Right lobe of liver (tissue), 4 donors: ENCODE measurements at regions not wholly inside any gene's neighbourhood (a gene's known extent, or its start where the extent isn't known, plus 50 kb on each side); places are given as distances from the start of the nearest gene placed in this dataset.

Experiments used
- POLR2A ChIP-seq: fragments of 450-650 bp; IDR thresholded peaks from one replicate; pipeline ENCODE4 v1.6.1; 2017; ENCODE audit warnings: antibody characterized with exemption, mild to moderate bottlenecking
- TF ChIP-seq, protein P1 (sequence below), 4 donors: fragments of 200-600 bp in 3 of 4; fragments of 450-650 bp in 1 of 4; IDR thresholded peaks; one replicate each; pipeline versions ENCODE4 v1.5.1 to v1.8.0; 2016 to 2022; ENCODE audit warnings: antibody characterized with exemption in 4 of 4, mild to moderate bottlenecking in 2 of 4
- donor health status: DM: no; HTN: no; CAD: no.
- donor health status: DM: no; HTN: no; CAD: no.
- donor health status: DM: no; HTN: yes; CAD: no.

GRCh38 chr22:49549256-49550140 is 278.2 kb downstream of the BRD1 start:
- TF ChIP-seq, protein P1, sequence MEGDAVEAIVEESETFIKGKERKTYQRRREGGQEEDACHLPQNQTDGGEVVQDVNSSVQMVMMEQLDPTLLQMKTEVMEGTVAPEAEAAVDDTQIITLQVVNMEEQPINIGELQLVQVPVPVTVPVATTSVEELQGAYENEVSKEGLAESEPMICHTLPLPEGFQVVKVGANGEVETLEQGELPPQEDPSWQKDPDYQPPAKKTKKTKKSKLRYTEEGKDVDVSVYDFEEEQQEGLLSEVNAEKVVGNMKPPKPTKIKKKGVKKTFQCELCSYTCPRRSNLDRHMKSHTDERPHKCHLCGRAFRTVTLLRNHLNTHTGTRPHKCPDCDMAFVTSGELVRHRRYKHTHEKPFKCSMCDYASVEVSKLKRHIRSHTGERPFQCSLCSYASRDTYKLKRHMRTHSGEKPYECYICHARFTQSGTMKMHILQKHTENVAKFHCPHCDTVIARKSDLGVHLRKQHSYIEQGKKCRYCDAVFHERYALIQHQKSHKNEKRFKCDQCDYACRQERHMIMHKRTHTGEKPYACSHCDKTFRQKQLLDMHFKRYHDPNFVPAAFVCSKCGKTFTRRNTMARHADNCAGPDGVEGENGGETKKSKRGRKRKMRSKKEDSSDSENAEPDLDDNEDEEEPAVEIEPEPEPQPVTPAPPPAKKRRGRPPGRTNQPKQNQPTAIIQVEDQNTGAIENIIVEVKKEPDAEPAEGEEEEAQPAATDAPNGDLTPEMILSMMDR (IDR thresholded peaks at IDR 0.05), result no peak
- TF ChIP-seq POLR2A, result no peak
